Ishikawa (cell line): ENCODE measurements at regions not wholly inside any gene's neighbourhood (a gene's known extent, or its start where the extent isn't known, plus 50 kb on each side); places are given as distances from the start of the nearest gene placed in this dataset.

ENCODE experiments used
- CEBPB ChIP-seq: IDR thresholded peaks from 2 replicates; pipeline ENCODE4 v1.6.1; 2012
- CREB1 ChIP-seq: IDR thresholded peaks from 2 replicates; pipeline ENCODE4 v1.6.1; 2012; ENCODE audit warnings: low read depth
- EGR1 ChIP-seq: IDR thresholded peaks from 2 replicates; pipeline ENCODE4 v1.6.1; 2012
- EP300 ChIP-seq: IDR thresholded peaks from 2 replicates; pipeline ENCODE4 v1.6.1; 2012; ENCODE audit warnings: borderline replicate concordance
- FOXM1 ChIP-seq: IDR thresholded peaks from 2 replicates; pipeline ENCODE4 v1.6.1; 2012; ENCODE audit warnings: low read depth, borderline replicate concordance
- NFIC ChIP-seq: IDR thresholded peaks from 2 replicates; pipeline ENCODE4 v1.6.1; 2012
- RAD21 ChIP-seq: IDR thresholded peaks from 2 replicates; pipeline ENCODE4 v1.6.1; 2012; ENCODE audit warnings: low read depth
- TAF1 ChIP-seq: IDR thresholded peaks from 2 replicates; pipeline ENCODE4 v1.6.1; 2012; ENCODE audit warnings: low read depth, mild to moderate bottlenecking
- TCF12 ChIP-seq: IDR thresholded peaks from 2 replicates; pipeline ENCODE4 v1.6.1; 2012; ENCODE audit warnings: low read depth
- TEAD4 ChIP-seq: IDR thresholded peaks from 2 replicates; pipeline ENCODE4 v1.6.1; 2012
- YY1 ChIP-seq: IDR thresholded peaks from 2 replicates; pipeline ENCODE4 v1.6.1; 2012; ENCODE audit warnings: low read depth
- ZBTB7A ChIP-seq: IDR thresholded peaks from 2 replicates; pipeline ENCODE4 v1.6.1; 2012; ENCODE audit warnings: low read depth
- TF ChIP-seq, protein P1 (sequence below): IDR thresholded peaks from 2 replicates; pipeline ENCODE4 v1.6.1; 2012
- TF ChIP-seq, protein P2 (sequence below): IDR thresholded peaks from 2 replicates; pipeline ENCODE4 v1.6.1; 2012
- TF ChIP-seq, protein P3 (sequence below): IDR thresholded peaks from 2 replicates; pipeline ENCODE4 v1.6.1; 2012; ENCODE audit warnings: low read depth, mild to moderate bottlenecking

DNA sequence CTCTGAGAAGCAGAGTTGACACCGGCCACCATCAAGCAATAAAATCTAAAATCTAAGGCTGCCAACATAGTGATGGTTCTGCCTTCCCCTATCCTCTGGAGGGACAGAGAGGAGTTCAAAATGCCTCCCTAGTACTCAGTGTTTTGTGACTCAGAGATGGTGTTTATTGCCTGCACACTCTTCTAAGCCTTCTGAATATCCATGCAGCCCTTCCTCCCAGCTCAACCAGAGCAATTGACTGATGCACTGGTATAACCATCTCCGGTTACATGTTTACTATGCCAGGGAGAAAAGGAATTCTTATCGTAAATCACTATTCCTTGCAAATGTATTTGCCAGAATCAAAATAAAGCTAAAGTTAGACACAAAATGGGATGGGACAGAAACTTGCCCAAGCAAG is 132.9 kb upstream of the RAB4A start:
- TF ChIP-seq TEAD4 (no peak), FOXM1 (no peak), RAD21 (no peak), TCF12 (no peak), EP300 (no peak), NFIC (no peak), CREB1 (no peak), YY1 (no peak), EGR1 (no peak), ZBTB7A (no peak), CEBPB (no peak)
- TF ChIP-seq, protein P1, sequence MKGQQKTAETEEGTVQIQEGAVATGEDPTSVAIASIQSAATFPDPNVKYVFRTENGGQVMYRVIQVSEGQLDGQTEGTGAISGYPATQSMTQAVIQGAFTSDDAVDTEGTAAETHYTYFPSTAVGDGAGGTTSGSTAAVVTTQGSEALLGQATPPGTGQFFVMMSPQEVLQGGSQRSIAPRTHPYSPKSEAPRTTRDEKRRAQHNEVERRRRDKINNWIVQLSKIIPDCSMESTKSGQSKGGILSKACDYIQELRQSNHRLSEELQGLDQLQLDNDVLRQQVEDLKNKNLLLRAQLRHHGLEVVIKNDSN, result no peak
- TF ChIP-seq, protein P2, sequence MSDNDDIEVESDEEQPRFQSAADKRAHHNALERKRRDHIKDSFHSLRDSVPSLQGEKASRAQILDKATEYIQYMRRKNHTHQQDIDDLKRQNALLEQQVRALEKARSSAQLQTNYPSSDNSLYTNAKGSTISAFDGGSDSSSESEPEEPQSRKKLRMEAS, result no peak
- TF ChIP-seq, protein P3, sequence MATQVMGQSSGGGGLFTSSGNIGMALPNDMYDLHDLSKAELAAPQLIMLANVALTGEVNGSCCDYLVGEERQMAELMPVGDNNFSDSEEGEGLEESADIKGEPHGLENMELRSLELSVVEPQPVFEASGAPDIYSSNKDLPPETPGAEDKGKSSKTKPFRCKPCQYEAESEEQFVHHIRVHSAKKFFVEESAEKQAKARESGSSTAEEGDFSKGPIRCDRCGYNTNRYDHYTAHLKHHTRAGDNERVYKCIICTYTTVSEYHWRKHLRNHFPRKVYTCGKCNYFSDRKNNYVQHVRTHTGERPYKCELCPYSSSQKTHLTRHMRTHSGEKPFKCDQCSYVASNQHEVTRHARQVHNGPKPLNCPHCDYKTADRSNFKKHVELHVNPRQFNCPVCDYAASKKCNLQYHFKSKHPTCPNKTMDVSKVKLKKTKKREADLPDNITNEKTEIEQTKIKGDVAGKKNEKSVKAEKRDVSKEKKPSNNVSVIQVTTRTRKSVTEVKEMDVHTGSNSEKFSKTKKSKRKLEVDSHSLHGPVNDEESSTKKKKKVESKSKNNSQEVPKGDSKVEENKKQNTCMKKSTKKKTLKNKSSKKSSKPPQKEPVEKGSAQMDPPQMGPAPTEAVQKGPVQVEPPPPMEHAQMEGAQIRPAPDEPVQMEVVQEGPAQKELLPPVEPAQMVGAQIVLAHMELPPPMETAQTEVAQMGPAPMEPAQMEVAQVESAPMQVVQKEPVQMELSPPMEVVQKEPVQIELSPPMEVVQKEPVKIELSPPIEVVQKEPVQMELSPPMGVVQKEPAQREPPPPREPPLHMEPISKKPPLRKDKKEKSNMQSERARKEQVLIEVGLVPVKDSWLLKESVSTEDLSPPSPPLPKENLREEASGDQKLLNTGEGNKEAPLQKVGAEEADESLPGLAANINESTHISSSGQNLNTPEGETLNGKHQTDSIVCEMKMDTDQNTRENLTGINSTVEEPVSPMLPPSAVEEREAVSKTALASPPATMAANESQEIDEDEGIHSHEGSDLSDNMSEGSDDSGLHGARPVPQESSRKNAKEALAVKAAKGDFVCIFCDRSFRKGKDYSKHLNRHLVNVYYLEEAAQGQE, result no peak

DNA sequence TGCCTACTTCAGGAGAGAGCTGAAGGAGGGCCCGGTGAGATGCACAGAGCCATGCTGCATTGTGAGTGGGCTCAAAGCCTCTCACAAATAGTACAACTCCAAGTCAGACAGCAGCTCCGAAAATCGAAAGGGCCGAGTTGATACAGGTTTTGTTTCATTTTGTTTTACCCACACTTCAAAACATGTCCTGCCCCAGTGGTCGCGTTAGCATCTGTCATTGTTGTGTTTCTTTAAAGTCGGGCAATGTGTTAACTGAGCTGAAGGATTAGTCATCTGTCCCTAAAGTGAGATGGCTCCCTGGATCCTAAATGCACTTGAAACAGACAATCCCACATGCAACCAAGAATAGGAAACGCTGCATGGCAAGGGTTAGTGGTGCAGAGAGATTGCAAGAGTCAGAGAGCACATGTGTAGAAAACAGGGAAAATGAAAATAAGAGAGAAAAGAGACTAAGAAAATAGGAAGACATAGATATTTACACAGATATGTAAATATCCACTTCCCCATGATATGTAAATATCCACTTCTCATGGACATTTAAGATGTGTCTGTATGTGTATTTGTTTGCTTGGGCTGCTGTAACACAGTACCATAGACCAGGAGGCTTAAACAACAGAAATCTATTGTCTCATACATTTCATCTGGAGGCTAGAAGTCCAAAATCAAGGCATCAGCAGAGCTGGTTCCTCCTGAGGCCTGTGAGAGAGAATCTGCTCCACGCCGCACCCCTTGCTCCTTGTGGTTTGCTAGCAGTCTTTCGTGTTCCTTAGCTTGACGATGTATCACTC is 131.4 kb upstream of the RAB4A start:
- no peak for TF ChIP-seq TEAD4

DNA sequence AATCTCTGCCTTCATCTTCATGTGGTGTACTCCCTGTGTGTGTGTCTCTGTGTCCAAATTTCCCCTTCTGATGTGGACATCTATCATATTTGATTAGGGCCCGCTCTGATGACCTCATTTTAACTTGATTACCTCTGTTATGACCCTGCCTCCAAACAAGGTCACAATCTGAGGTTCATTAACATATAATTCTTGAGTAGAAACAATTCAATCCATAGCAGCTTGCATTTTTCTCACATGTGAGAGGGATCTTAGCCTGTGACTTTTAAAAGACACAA is 130.9 kb upstream of the RAB4A start:
- TF ChIP-seq NFIC (no peak), TAF1 (no peak), TCF12 (no peak), FOXM1 (no peak), CREB1 (no peak), TEAD4 (no peak), RAD21 (no peak), YY1 (no peak), ZBTB7A (no peak)
- TF ChIP-seq, protein P1, result no peak
- TF ChIP-seq, protein P3, result no peak
- TF ChIP-seq, protein P2, result no peak

DNA sequence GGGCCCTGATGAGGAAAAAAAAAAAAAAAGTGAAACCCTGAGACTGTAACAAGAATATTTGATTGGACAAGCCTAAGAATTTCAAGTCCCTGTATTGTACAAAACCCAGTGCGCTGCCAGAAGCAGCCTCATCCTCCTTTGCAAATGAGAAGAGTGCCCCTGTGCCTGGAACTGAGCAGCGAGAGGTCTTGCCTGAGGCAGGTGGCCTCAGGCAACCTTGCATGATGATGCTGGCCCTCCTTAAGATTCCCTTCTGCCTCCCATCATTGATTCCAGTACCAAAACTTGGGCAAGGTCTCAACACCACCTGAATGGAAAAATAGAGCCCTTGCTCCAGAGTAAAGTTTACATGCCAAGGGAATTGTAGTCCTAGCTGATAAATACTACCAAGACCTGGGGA is 129.6 kb upstream of the RAB4A start:
- TF ChIP-seq FOXM1 (no peak), ZBTB7A (no peak), YY1 (no peak), EP300 (no peak), EGR1 (no peak), CREB1 (no peak), RAD21 (no peak), CEBPB (no peak)
- TF ChIP-seq, protein P2, result no peak

DNA sequence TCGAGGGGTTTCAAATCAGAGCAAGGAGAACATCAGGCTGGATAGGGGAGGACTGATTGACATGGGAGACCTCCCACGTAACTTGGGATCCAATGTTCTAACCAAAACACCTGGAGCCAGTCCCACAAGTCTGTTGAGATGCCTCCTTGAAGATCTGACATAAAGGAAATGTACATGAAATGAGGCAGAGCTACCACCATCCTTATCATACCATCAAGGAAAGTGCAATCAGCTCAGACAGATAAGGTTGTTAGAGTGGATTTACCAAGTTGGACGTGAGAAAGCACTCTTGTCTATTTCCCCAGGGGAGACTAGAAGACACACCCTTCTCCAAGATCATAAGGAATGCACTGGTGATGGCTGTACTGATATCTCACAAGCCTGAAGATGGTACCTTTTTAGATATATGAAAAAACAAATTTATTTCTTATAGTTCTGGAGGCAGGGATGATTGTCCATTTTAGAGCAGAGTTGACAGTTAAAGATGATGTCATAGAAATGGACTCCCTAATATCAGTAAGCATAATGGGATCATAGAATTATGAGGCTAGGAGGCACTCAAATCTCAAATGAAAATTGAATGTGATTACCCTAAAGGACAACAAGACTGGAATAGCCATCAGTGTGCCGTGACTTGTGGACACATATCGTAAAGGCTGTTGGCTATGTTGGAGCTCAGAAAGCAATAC is 129.1 kb upstream of the RAB4A start:
- TF ChIP-seq EP300, result no peak
- no peak for TF ChIP-seq TAF1
- no peak for TF ChIP-seq CREB1
- no peak for TF ChIP-seq EGR1
- TF ChIP-seq FOXM1, result no peak
- TF ChIP-seq ZBTB7A, result no peak
- TF ChIP-seq RAD21, result no peak
- no peak for TF ChIP-seq CEBPB
- TF ChIP-seq TEAD4, result no peak
- TF ChIP-seq TCF12, result no peak
- TF ChIP-seq NFIC, result no peak
- TF ChIP-seq, protein P1, result no peak
- TF ChIP-seq, protein P2, result no peak
- TF ChIP-seq, protein P3, result no peak
